ENCODE measurements at regions not wholly inside any gene's neighbourhood (a gene's known extent, or its start where the extent isn't known, plus 50 kb on each side); places are given as distances from the start of the nearest gene placed in this dataset.
A peak's percentile ranks its signal among the peaks of the same experiment; 100 is the strongest.
"Not testable (repeated sequence)": the region's sequence is repeated elsewhere in the genome, so short reads cannot be mapped to it uniquely, and the experiment has no call there.

DNA sequence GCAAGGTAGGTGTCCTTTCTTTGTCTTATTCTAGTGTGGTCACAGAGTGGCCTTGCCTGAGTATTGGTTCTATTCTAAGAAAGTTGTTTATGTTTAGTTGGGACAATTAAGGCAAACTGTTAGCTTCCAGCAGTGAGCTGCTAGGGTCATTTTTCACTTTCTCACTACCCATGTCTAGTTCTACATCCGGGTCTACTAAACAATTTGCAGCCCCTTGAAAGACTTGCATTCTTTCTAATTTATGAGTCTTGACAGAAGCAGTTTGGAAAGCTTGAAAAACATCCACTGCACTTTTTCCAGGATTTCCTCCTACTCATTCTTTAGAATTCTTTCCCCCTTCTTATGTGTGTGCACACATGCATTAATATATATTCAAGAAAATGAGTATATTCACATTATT lies 892.2 kb upstream of the ACO1 start:
- in situ Hi-C loops (cut with HindIII; ENCODE audit: low pct_unique_long_range_greater_than_20kb, low sequenced_read_pairs) = no loop called here
- DNase-seq (ENCODE audit: low read depth) = no peak

DNA sequence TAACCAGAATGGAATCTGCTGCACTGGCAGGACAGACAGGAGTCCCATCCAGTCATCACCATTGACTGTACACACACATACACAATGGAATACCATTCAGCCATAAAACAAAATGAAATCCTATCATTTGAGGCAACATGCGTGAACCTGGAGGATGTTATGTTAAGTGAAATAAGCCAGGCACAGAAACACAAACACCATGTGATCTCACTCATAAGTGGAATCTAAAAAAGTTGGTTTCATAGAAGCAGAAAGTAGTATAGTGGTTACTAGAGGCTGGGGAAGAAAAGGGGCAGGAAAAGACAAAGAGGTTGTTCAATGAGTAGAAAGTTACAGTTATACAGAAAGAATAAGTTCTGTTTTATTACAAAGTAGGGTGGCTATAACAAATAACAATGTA lies 884.0 kb upstream of the ACO1 start:
- in situ Hi-C loops (cut with HindIII; ENCODE audit: low pct_unique_long_range_greater_than_20kb, low sequenced_read_pairs) = no loop called here
- DNase-seq (ENCODE audit: low read depth) = no peak

DNA sequence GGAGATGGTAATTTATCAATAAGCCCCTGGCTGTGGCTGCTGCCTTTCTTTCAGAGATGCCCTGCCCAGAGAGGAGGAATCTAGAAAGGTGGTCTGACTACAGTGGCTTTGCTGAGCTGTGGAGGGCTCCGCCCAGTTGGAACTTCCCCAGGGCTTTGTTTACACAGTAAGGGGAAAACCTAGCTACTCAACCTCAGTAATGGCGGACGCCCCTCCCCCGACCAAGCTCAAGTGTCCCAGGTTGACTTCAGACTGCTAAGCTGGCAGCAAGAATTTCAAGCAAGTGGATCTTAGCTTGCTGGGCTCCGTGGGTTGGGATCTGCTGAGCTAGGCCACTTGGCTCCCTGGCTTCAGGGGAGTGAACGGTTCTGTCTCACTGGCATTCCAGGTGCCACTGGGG lies 865.4 kb upstream of the ACO1 start:
- in situ Hi-C loops (cut with HindIII; ENCODE audit: low pct_unique_long_range_greater_than_20kb, low sequenced_read_pairs) = no loop called here
- peak; percentile 14 for DNase-seq (ENCODE audit: low read depth)

DNA sequence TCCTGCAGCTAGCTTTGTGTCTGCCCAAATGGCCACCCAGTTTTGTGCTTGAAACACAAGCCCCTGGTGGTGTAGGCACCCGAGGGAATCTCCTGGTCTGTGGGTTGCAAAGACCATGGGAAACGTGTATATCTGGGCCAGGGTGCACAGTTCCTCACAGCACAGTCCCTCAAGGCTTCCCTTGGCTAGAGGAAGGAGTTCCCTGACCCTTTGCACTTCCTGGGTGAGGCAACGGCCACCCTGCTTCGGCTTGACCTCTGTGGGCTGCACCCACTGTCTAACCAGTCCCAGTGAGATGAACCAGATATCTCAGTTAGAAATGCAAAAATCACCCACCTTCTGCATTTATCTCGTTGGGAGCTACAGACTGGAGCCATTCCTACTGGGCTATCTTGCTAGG lies 865.0 kb upstream of the ACO1 start:
- in situ Hi-C loops (cut with HindIII; ENCODE audit: low pct_unique_long_range_greater_than_20kb, low sequenced_read_pairs) = no loop called here

DNA sequence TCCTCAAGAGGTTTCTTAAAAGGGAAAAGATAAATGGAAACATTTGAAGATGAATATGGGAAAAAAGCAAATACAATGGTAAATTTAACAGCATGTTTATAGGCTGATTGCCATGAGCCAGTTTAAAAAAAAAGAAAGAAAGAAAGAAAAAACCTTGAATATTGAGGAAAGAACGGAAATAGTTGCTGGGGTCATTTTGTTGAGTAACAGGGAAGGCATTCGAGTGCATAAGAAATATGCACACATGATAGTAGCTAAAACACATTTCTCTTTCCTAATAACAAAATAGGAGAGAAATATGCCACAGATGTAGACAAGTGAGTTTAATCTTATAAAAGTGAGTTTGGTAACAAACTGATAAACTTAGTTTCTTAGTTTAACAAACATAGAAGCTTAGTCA lies 864.6 kb upstream of the ACO1 start:
- DNase-seq (ENCODE audit: low read depth) = no peak
- in situ Hi-C loops (cut with HindIII; ENCODE audit: low pct_unique_long_range_greater_than_20kb, low sequenced_read_pairs) = no loop called here

More for the DNA sequence above, 865.0 kb upstream of the ACO1 start:
- DNase-seq (ENCODE audit: low read depth) = no peak

DNA sequence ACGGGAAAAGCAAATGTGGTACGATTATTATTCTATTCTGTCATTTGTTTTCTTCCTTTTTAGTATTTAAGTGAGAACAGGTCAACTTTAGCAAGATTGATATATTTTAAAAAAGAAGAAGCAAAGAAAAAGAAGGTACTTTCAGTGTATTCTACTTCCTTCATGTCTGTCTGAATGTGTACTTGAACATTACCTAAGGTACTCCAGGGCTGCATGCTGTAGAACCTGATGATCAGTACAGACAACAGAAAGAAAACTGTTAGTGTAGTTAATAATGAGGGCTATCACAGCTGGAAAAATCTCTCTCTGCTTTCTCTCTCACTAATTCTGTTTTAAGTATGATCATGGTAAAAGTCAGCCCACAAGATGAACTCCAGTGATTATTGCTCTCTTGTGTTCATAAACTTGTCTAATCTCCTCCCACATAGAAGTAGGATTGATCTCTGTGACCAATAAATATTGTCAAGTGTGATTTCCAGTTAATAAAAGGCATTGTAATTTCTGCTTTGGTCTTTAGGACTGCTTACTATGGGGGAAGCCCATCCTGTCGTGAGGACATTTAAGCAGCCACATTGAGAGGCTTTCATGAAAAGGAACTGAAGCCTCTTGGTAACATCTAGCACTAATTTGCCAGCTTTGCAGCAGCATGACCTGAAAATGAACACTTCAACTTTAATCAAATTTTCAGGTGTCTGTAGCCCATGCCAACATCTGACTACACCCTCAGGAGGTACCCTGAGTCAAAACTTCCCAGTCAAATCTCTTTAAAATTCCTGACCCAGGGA lies 864.0 kb upstream of the ACO1 start:
- in situ Hi-C loops (cut with HindIII; ENCODE audit: low pct_unique_long_range_greater_than_20kb, low sequenced_read_pairs) = no loop called here
- no peak for DNase-seq (ENCODE audit: low read depth)

DNA sequence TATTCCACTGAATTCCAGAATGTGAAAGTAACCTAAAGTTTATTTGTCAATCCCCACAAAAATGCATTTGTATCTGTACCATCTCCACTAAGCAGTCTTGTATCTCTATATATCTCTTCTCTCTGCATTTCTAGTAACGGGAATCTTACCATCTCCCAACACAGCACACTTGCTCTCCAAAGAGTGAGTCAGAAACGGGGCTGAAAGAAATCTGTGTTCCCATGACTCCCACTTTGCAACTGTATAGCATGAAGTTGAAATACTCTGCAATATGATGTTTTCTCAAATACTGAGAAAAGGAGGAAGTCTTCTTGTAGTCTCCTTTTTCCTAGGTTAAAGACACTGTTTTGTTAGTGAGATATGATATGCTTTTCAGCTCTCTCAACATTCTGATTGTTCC lies 848.8 kb upstream of the ACO1 start:
- no peak for DNase-seq (ENCODE audit: low read depth)
- in situ Hi-C loops (cut with HindIII; ENCODE audit: low pct_unique_long_range_greater_than_20kb, low sequenced_read_pairs) = no loop called here

DNA sequence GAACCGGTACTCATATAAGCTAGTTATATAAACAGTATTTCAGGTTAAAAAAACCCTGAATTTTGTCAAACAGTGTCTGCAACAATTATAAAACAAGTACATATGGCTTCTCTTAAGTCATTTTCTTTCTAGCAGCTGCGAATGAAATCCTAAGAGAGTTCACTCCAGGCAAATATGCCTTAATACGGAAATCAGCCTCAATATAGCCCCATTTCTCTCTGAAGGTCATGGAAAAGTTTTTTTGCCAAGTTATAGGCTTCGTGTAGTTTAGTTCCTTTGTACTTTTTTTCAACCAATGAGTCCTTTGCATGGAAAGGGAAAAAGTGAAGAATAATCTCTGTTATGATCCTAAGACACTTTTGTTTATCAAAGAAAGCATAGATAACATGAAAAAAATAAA lies 848.0 kb upstream of the ACO1 start:
- in situ Hi-C loops (cut with HindIII; ENCODE audit: low pct_unique_long_range_greater_than_20kb, low sequenced_read_pairs) = no loop called here

DNA sequence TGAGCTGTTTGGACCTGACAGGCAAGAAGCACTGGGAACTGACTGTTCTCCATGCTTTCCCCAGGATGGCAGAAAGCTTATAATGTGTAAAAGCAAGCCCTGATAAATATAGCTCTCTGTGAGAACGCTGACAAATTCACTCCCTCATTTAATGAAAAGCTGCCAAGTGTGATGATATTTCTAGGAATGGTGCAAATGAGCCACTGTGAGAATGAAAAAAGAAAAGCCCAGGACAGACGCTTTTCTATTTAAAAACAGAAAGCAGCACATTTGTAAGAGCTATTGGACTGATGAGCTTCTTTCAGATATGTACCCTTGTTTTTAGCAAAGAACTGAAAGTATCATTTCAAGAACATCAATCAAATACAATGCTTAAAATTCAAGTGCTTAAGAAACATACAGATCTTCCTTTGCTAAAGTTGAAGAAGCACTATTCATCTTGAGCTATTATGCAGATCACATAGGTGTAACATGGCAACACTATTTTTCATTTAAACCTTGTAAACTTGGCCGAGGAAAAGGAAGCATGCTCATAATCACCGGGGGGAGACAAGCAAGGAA lies 842.6 kb upstream of the ACO1 start:
- in situ Hi-C loops (cut with HindIII; ENCODE audit: low pct_unique_long_range_greater_than_20kb, low sequenced_read_pairs) = no loop called here
- no peak for DNase-seq (ENCODE audit: low read depth)

More for the DNA sequence above, 848.0 kb upstream of the ACO1 start:
- DNase-seq (ENCODE audit: low read depth) = no peak

DNA sequence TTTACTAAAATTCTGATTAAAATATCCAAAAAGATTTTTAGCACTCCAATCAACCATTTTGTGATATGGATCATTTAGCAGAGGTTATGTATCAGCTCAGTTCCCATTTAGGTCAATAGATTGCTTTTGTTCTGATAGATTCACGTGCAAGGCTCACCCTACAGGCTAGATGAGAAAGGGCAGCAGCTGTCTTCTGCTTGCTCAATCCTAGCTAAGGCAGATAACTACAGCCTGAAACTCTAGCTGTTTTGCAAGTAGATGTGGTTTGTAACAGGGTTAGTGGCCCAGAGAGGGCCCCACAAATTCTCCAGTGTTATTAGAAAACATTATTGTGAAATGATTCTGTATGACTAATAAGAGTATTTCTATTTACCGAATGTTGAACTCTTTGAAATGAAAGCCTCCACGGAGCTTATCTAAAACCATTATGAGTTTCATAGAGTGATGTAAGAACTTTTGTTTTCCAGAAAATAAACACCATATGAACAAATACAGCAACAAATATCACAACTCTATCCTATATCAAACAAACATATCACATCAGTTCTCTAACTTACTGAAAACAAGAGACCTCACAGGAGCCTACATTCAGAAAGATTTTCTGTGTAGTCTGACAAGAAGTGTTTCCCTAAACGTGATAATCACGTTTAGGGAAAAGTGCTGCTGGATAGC lies 841.9 kb upstream of the ACO1 start:
- in situ Hi-C loops (cut with HindIII; ENCODE audit: low pct_unique_long_range_greater_than_20kb, low sequenced_read_pairs) = no loop called here
- DNase-seq (ENCODE audit: low read depth) = no peak

DNA sequence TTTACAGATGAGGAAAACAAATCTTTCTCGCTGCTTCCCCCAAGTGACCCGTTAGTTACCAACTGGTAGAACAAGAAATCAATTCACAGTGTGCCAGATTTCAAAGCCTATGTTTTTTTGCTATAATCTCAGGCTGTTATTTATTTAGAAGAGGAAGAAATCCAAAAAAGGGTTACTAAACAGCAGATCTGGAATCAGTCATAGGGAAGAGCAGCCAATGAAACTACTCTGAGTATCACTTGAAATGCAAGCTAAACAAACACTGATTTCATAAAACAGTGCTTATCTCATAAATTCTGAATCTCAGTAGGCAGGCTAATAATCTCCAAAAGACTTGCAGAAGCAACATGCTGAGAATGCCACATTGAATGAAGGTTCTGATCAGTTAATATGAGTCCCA lies 829.5 kb upstream of the ACO1 start:
- in situ Hi-C loops (cut with HindIII; ENCODE audit: low pct_unique_long_range_greater_than_20kb, low sequenced_read_pairs) = no loop called here
- DNase-seq (ENCODE audit: low read depth) = no peak

DNA sequence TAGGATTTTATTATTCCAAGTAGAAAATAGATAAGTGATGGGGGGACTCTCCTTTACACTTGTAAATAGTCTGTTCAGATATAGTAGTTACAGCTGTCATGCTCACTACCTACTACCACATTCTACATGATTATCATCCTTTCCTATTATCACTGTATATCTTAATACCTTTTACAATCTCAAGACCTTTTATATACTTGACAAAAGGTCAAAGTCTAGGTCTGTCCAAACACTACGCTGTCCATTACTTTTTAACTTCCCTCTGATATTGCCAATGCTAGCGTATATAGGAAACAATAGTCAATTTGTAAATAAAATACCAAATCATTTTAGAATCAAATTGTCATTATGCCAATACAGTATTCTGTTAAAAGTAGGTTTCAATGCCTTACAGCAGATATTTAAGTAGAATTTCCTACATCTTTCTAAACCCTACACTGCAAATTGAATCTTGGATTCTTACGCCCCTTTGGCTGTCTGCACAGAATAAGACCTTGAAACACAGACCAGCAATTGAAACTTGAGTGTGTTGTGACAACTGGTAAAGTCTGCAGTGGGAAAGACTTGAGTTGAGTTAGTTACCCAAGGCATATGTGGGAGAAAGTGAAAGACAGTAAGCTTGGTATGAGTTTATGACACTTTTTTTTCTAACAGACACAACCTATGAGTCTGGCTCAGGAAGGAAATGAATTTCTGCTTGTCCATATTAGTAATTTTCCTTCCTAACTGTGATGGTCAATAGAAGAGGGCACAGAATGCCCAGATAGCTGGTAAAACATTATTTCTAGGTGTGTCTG lies 827.6 kb upstream of the ACO1 start:
- in situ Hi-C loops (cut with HindIII; ENCODE audit: low pct_unique_long_range_greater_than_20kb, low sequenced_read_pairs) = no loop called here
- DNase-seq (ENCODE audit: low read depth) = no peak

DNA sequence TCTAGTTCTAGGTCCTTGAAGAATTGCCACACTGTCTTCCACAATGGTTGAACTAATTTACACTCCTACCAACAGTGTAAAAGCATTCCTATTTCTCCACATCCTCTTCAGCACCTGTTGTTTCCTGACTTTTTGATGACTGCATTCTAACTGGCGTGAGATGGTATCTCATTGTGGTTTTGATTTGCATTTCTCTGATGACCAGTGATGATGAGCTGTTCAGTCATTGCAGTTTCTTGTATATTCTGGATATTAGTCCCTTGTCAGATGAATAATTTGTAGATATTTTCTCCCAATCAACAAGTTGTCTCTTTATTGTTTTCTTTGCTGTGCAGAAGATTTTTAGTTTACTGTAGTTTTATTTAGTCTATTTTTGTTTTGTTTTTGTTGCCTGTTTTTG lies 812.3 kb upstream of the ACO1 start:
- in situ Hi-C loops (cut with HindIII; ENCODE audit: low pct_unique_long_range_greater_than_20kb, low sequenced_read_pairs); DNase-seq (ENCODE audit: low read depth): not testable (repeated sequence)

DNA sequence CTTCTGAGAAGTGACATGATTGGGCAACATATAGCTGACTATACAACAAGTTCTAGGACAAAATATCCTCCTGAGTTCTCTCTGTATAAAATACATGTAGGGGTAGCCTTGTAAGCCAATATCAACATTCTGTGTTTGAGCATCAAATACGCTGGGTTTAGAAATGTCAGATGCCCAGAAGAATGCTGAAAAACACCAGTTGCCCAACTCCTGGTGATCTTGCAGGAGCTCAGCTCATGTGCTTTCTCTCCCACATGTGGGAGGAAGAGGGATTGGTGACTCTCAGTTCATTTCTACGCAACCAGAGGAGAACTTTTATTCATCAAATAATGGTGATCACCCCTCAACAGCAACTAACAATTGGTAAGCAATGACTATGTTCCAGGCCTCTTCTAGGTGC lies 810.9 kb upstream of the ACO1 start:
- in situ Hi-C loops (cut with HindIII; ENCODE audit: low pct_unique_long_range_greater_than_20kb, low sequenced_read_pairs) = no loop called here
- DNase-seq (ENCODE audit: low read depth) = no peak

DNA sequence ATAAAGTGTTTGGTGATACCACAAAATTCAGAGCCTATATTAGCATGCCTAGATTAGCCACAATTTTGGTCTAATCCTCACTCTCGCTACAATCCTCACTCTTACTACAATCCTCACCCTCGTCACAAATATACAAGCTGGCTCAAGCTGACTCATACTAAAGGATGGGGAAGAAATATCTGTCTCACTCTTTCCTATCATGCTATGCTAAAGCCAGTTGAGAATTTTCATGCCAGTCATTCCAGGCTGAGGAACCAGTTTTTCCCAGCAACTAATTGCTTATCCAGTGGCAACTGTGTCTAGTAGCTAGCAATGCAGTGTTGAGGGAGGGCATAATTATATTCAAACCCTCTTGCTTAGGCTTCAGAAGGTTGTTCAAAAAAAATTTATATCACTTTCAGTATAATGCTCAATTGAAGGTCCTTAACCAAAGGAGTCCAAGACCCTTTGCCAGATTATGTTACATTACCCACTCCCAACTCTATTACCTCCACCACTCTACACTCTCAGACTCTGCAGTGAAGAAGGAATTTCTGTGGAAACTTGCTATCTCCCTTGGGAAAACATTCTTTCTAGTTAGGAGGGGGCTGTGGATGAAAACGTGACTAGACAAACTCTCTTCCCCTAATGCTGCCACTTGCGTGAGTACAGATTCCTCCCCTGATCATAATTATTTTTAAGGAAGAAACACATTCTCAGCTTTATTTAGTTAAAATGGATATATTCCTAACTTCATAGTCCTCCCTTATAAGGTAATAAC lies 810.3 kb upstream of the ACO1 start:
- no peak for DNase-seq (ENCODE audit: low read depth)
- in situ Hi-C loops (cut with HindIII; ENCODE audit: low pct_unique_long_range_greater_than_20kb, low sequenced_read_pairs) = no loop called here

DNA sequence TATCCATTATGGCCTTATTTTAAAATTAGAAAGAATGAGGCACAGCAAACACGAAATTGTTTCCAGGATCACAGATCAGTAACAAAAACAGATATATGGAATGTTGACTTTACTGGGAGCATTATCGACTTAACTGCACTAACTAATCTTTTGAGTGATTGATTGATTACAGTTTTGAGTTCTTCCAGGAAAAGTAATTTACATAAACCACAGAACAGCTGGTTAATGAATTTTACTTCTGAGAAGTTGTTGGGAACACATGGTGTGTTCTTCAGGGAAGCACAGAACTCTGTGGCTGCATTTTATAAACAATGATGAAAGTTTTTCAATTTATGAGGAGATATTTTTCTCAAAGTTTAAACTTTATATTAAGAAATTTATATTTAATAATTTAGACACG lies 802.4 kb upstream of the ACO1 start:
- in situ Hi-C loops (cut with HindIII; ENCODE audit: low pct_unique_long_range_greater_than_20kb, low sequenced_read_pairs) = no loop called here
- DNase-seq (ENCODE audit: low read depth) = no peak

DNA sequence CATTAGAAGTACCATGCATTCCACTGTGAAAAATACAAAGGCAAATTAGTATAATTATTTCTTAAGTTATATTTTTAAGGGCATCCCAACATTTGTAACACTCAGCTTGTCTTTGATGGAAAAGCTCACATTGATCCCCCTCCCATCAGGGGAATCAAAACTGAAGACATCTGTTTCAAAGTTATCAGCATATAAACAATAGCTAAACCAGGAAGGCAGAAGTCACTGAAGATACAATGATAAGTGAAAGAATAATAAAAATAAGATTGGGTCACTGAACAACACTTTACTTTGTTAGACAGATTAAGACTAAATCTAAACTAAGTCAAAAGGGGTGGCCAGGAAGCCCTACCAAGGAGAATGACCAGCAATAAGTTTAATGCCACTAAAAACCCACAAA lies 801.9 kb upstream of the ACO1 start:
- DNase-seq (ENCODE audit: low read depth) = no peak
- in situ Hi-C loops (cut with HindIII; ENCODE audit: low pct_unique_long_range_greater_than_20kb, low sequenced_read_pairs) = no loop called here

DNA sequence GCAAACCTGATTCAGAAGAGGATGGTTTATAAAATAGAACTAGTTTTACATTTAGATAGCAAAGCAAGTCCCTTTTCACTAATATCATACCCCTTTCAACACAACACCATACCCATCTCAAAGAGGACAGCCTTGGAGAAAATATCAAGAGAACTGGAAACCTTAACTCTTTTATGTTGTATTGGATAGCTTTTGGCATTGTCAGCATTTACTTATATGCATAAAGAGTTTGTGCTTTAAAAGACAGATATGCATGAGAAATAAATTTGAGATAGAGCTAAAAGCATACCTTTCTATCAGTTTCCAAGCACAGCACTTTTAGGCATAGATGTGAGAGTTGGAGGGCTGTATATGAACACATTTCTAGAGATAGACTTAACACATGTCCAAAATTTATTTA lies 799.3 kb upstream of the ACO1 start:
- in situ Hi-C loops (cut with HindIII; ENCODE audit: low pct_unique_long_range_greater_than_20kb, low sequenced_read_pairs) = no loop called here
- DNase-seq (ENCODE audit: low read depth) = no peak

Data from Caki2 (cell line).